Naive thymus-derived CD8-positive, alpha-beta T cell (primary cell): ENCODE measurements at regions not wholly inside any gene's neighbourhood (a gene's known extent, or its start where the extent isn't known, plus 50 kb on each side); places are given as distances from the start of the nearest gene placed in this dataset.

Experiments
- ATAC-seq, 2 donors: fragments of 150-1000 bp; cut with Tn5 transposase in 1 of 2; sonication (Bioruptor Pico), chemical (Tn5 transposase) in 1 of 2; 1 replicate in 1 of 2; 2 replicates in 1 of 2; pipeline ENCODE4 v1.10.0; 2021; ENCODE audit warnings: mild to moderate bottlenecking in 2 of 2, moderate library complexity in 2 of 2
- POLR2A ChIA-PET: fragments of 350-600 bp; sonication (Branson Sonifier 250); formaldehyde crosslinking; loops from one replicate; lab custom pipeline; 2021; ENCODE audit warnings: antibody characterized with exemption; lab: Charles Lee
- DNase-seq, 10 donors: peaks; one replicate each; pipeline versions ENCODE4 v3.0.0 to v3.0.0-alpha.2; 2020 to 2022
- H3K27ac Mint-ChIP-seq, 10 donors: one replicate each; pipeline ENCODE4 v1.8.0; 2020 to 2022; ENCODE audit warnings: mild to moderate bottlenecking in 10 of 10, mixed read lengths in 10 of 10, moderate library complexity in 4 of 10, inconsistent platforms in 1 of 10
- H3K27me3 Mint-ChIP-seq, 5 donors: one replicate each; pipeline ENCODE4 v1.8.0; 2021 to 2022; ENCODE audit warnings: mixed read lengths in 5 of 5
- H3K36me3 Mint-ChIP-seq, 3 donors: one replicate each; pipeline ENCODE4 v1.8.0; 2020 to 2022; ENCODE audit warnings: mixed read lengths in 3 of 3, mild to moderate bottlenecking in 2 of 3, inconsistent platforms in 1 of 3
- H3K4me1 Mint-ChIP-seq, 4 donors: one replicate each; pipeline ENCODE4 v1.8.0; 2021 to 2022; ENCODE audit warnings: mixed read lengths in 4 of 4
- H3K4me3 Mint-ChIP-seq, 10 donors: one replicate each; pipeline ENCODE4 v1.8.0; 2020 to 2022; ENCODE audit warnings: mild to moderate bottlenecking in 10 of 10, mixed read lengths in 10 of 10, moderate library complexity in 6 of 10, inconsistent platforms in 1 of 10
- H3K9me3 Mint-ChIP-seq, 9 donors: one replicate each; pipeline ENCODE4 v1.8.0; 2020 to 2022; ENCODE audit warnings: mixed read lengths in 9 of 9, mild to moderate bottlenecking in 3 of 9, inconsistent platforms in 1 of 9, moderate library complexity in 1 of 9

GRCh38 chr9:110069326-110070248 lies 138.4 kb downstream of the C9orf152 start:
- Mint-ChIP-seq H3K4me3 (no peak overlapping the region), H3K27me3 (peaks cover 0 to 6% (median 0%) of the 10 kb centered on the region in 5 donors), H3K36me3 (no peaks in the 10 kb centered on the region), H3K27ac (no peak overlapping the region), H3K9me3 (no peaks in the 10 kb centered on the region), H3K4me1 (peaks cover 0 to 32% (median 1%) of the 10 kb centered on the region in 4 donors)
- ATAC-seq (no peak), DNase-seq (no peak)
- POLR2A ChIA-PET: no interaction called here

- POLR2A ChIA-PET: no interaction called here
- Mint-ChIP-seq H3K9me3 (no peaks in the 10 kb centered on the region), H3K27ac (no peak overlapping the region), H3K4me1 (peaks cover 0 to 15% (median 0%) of the 10 kb centered on the region in 4 donors), H3K36me3 (no peaks in the 10 kb centered on the region), H3K4me3 (no peak overlapping the region), H3K27me3 (peaks cover 0 to 3% (median 0%) of the 10 kb centered on the region in 5 donors)
- ATAC-seq (no peak), DNase-seq (no peak)
Measured at GRCh38 chr9:110072597-110073355, 135.2 kb downstream of the C9orf152 start.

GRCh38 chr9:110073356-110073905 lies 134.5 kb downstream of the C9orf152 start:
- DNase-seq: no peak
- POLR2A ChIA-PET: no interaction called here
- no peak for ATAC-seq
- Mint-ChIP-seq H3K9me3 (no peaks in the 10 kb centered on the region), H3K36me3 (no peaks in the 10 kb centered on the region), H3K4me3 (no peak overlapping the region), H3K27ac (no peak overlapping the region), H3K4me1 (peaks cover 0 to 11% (median 0%) of the 10 kb centered on the region in 4 donors), H3K27me3 (peaks cover 0 to 3% (median 0%) of the 10 kb centered on the region in 5 donors)

- Mint-ChIP-seq H3K27me3 (no peaks in the 10 kb centered on the region), H3K4me3 (no peak overlapping the region), H3K36me3 (no peaks in the 10 kb centered on the region), H3K9me3 (no peaks in the 10 kb centered on the region), H3K4me1 (peaks cover 0 to 30% (median 5%) of the 10 kb centered on the region in 4 donors), H3K27ac (no peak overlapping the region)
- DNase-seq: no peak
- POLR2A ChIA-PET: no interaction called here
- no peak for ATAC-seq
Measured at GRCh38 chr9:110076894-110077725, 130.8 kb downstream of the C9orf152 start.

GRCh38 chr9:110077925-110078324 lies 130.0 kb downstream of the C9orf152 start:
- peaks cover 0 to 30% (median 5%) of the 10 kb centered on the region in 4 donors for H3K4me1 Mint-ChIP-seq
- H3K4me3 Mint-ChIP-seq: no peak overlapping the region
- ATAC-seq: no peak

GRCh38 chr9:110078604-110079003 lies 129.4 kb downstream of the C9orf152 start:
- Mint-ChIP-seq H3K4me1 (peaks cover 0 to 32% (median 5%) of the 10 kb centered on the region in 4 donors), H3K27ac (no peak overlapping the region), H3K4me3 (no peak overlapping the region), H3K9me3 (no peaks in the 10 kb centered on the region), H3K36me3 (no peaks in the 10 kb centered on the region), H3K27me3 (no peaks in the 10 kb centered on the region)
- DNase-seq (no peak), ATAC-seq (no peak)
- POLR2A ChIA-PET: no interaction called here

More at GRCh38 chr9:110077925-110078324, 130.0 kb downstream of the C9orf152 start:
- DNase-seq: no peak
- Mint-ChIP-seq H3K27ac (no peak overlapping the region), H3K9me3 (no peaks in the 10 kb centered on the region), H3K36me3 (no peaks in the 10 kb centered on the region), H3K27me3 (no peaks in the 10 kb centered on the region)
- POLR2A ChIA-PET: no interaction called here

DNA sequence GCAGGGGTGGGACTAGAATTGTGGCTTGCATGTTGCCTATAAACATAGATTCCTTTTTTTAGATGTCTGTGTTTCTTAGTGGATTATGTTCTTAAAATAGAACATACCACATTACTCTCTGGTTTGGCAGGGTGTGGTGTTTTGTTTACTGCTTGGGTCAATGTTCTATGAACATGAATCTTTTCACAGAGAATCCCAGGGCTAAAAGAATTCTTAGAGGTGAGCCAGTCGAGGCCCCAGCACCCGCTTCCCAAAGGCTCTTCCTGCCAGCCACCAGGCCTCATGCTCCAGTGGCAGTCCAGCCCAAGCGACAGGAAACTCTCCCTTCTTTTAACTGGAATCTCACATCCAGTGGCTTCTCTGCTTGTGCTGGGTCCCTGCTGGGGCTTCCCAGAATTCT lies 126.6 kb downstream of the C9orf152 start:
- Mint-ChIP-seq H3K27me3 (no peaks in the 10 kb centered on the region), H3K4me1 (peaks cover 0 to 35% (median 5%) of the 10 kb centered on the region in 4 donors), H3K4me3 (no peak overlapping the region), H3K9me3 (no peaks in the 10 kb centered on the region), H3K36me3 (no peaks in the 10 kb centered on the region), H3K27ac (no peak overlapping the region)
- ATAC-seq (no peak), DNase-seq (no peak)
- POLR2A ChIA-PET: no interaction called here

DNA sequence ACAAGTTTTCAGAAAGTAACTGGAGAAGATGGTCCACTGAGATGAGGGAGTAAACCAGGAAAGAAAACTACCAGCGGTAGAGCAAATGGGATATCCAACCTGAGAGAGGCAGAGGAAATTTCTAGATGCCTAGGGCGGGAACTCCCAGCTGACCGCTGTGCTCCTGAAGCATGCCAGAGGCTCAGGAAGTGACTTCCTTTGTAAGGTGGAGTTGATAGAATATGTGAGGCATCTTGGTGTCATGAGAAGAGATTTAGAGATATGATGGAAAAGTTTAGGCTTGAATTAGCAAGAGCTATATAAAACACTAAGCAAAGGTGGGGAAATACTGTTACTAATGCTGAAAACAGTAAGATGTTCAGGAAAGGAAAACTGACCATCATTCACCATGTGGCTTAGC lies 124.1 kb downstream of the C9orf152 start:
- H3K27me3 Mint-ChIP-seq: peaks cover 0 to 1% (median 0%) of the 10 kb centered on the region in 5 donors
- H3K4me1 Mint-ChIP-seq: peaks cover 3 to 41% (median 6%) of the 10 kb centered on the region in 4 donors
- POLR2A ChIA-PET: no interaction called here
- DNase-seq (no peak), ATAC-seq (no peak)
- no peaks in the 10 kb centered on the region for H3K9me3 Mint-ChIP-seq
- H3K27ac Mint-ChIP-seq: no peak overlapping the region
- H3K36me3 Mint-ChIP-seq: no peaks in the 10 kb centered on the region
- H3K4me3 Mint-ChIP-seq: no peak overlapping the region

- no peak overlapping the region for H3K27ac Mint-ChIP-seq
- no peaks in the 10 kb centered on the region for H3K9me3 Mint-ChIP-seq
- POLR2A ChIA-PET: no interaction called here
- H3K4me3 Mint-ChIP-seq: no peak overlapping the region
- DNase-seq (no peak), ATAC-seq (no peak)
- H3K27me3 Mint-ChIP-seq: peaks cover 0 to 1% (median 0%) of the 10 kb centered on the region in 5 donors
- no peaks in the 10 kb centered on the region for H3K36me3 Mint-ChIP-seq
- H3K4me1 Mint-ChIP-seq: peaks cover 0 to 30% (median 2%) of the 10 kb centered on the region in 4 donors
Measured at GRCh38 chr9:110086537-110086936, 121.4 kb downstream of the C9orf152 start.

- POLR2A ChIA-PET: no interaction called here
- Mint-ChIP-seq H3K4me1 (peaks cover 0 to 19% (median 2%) of the 10 kb centered on the region in 4 donors), H3K36me3 (no peaks in the 10 kb centered on the region), H3K27me3 (peaks cover 0 to 1% (median 0%) of the 10 kb centered on the region in 5 donors), H3K27ac (no peak overlapping the region), H3K4me3 (peak overlapping the region in 1 of 10 donors; percentile 25), H3K9me3 (no peaks in the 10 kb centered on the region)
- ATAC-seq (no peak), DNase-seq (no peak)
Measured at GRCh38 chr9:110087605-110088004, 120.4 kb downstream of the C9orf152 start.

DNA sequence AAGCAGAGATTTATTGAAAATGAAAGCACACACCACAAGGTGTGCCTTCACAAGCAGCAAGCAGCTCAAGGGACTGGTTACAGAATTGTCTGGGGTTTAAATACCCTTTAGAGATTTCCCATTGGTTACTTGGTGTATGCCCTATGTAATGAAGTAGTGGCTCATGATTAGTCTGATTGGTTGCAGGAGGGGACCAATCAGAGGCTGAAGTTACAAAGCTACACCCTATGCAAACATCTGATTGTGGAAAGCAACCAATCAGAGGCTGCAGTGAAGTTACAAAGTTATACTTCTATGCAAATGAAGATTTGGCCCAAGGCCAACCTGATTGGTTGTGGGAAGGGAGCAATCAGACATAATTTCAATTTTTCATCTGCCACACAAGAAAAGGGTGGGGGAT lies 119.9 kb downstream of the C9orf152 start:
- H3K9me3 Mint-ChIP-seq: no peaks in the 10 kb centered on the region
- POLR2A ChIA-PET: interaction anchor here (0.6 kb wide), 1 partner anchor 21 kb away, joined by 4 read pairs; no protein-coding TSS in a partner anchor

More for the DNA sequence above, 119.9 kb downstream of the C9orf152 start:
- ATAC-seq (no peak), DNase-seq (no peak)
- no peaks in the 10 kb centered on the region for H3K36me3 Mint-ChIP-seq
- no peak overlapping the region for H3K27ac Mint-ChIP-seq
- peaks cover 0 to 1% (median 0%) of the 10 kb centered on the region in 5 donors for H3K27me3 Mint-ChIP-seq
- H3K4me1 Mint-ChIP-seq: peaks cover 0 to 19% (median 2%) of the 10 kb centered on the region in 4 donors
- H3K4me3 Mint-ChIP-seq: no peak overlapping the region
